ENCODE measurements at regions not wholly inside any gene's neighbourhood (a gene's known extent, or its start where the extent isn't known, plus 50 kb on each side); places are given as distances from the start of the nearest gene placed in this dataset.

DNA sequence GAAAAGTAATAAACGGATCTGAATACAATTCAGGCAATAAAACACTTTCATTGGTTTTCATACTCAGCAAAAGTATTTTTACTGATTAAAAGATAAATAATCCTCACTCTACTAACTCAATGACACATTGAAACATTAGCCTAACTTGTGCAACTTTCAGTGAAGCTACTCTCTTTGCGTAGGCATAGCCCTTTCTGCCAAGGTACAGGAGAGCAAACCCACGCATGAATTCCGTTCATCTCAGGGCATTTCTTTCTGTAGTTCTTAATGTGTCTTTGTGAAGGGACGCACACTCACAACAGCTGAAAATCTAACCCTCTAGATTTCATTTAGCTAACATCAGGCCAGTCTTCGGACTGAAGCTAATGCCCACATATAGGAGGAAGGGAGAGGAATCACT is 66.4 kb upstream of the TLE1 start:
- no peak for DNase-seq
- Histone ChIP-seq H3K27me3 (ENCODE audit: control insufficient read depth, insufficient read depth, low read length) (no peaks in the 10 kb centered on the region), H3K4me3 (ENCODE audit: low read length in 3 of 3) (no peak overlapping the region), H3K27ac (ENCODE audit: low read depth in 2 of 2, low read length in 2 of 2) (no peak overlapping the region), H3K9ac (ENCODE audit: low read length in 3 of 3) (no peak overlapping the region), H3K4me1 (ENCODE audit: control insufficient read depth in 2 of 3, insufficient read depth in 2 of 3, low read depth in 1 of 3, low read length in 3 of 3) (no peaks in the 10 kb centered on the region), H3K36me3 (ENCODE audit: control insufficient read depth in 2 of 3, insufficient read depth in 3 of 3, low read length in 3 of 3) (no peaks in the 10 kb centered on the region), H3K9me3 (ENCODE audit: control insufficient read depth in 2 of 3, insufficient read depth in 1 of 3, low read length in 3 of 3) (no peaks in the 10 kb centered on the region)
- FAIRE-seq, result no peak
- TF ChIP-seq, protein P1, sequence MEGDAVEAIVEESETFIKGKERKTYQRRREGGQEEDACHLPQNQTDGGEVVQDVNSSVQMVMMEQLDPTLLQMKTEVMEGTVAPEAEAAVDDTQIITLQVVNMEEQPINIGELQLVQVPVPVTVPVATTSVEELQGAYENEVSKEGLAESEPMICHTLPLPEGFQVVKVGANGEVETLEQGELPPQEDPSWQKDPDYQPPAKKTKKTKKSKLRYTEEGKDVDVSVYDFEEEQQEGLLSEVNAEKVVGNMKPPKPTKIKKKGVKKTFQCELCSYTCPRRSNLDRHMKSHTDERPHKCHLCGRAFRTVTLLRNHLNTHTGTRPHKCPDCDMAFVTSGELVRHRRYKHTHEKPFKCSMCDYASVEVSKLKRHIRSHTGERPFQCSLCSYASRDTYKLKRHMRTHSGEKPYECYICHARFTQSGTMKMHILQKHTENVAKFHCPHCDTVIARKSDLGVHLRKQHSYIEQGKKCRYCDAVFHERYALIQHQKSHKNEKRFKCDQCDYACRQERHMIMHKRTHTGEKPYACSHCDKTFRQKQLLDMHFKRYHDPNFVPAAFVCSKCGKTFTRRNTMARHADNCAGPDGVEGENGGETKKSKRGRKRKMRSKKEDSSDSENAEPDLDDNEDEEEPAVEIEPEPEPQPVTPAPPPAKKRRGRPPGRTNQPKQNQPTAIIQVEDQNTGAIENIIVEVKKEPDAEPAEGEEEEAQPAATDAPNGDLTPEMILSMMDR (IDR thresholded peaks at IDR 0.05; ENCODE audit: borderline replicate concordance, extremely low read depth, insufficient read depth), result no peak
- intact Hi-C loops (cut with DNase I), result no loop called here

DNA sequence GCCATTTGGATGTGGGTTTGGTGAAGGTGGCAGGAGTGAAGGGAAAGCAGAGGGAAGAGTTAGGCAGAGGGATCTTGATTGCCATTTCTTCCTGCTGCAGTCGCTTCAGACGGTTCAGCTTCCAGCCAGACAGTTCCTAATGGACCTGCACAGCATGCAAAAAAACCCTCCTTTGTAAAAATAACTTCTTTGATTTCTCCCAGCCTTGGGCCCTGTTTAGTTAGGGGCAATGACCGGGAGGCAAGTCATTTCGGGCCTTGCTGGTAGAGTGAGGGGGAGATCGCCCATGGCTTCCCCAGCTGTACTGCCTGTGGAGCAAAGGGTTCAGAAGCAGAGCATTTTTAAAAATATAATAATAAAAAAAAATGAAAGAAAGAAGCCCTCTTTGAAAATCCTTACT is 67.2 kb upstream of the TLE1 start:
- DNase-seq (no peak), FAIRE-seq (no peak)
- Histone ChIP-seq H3K27me3 (ENCODE audit: control insufficient read depth, insufficient read depth, low read length) (no peaks in the 10 kb centered on the region), H3K4me1 (ENCODE audit: control insufficient read depth in 2 of 3, insufficient read depth in 2 of 3, low read depth in 1 of 3, low read length in 3 of 3) (no peaks in the 10 kb centered on the region), H3K27ac (ENCODE audit: low read depth in 2 of 2, low read length in 2 of 2) (no peak overlapping the region), H3K4me3 (ENCODE audit: low read length in 3 of 3) (no peak overlapping the region), H3K9me3 (ENCODE audit: control insufficient read depth in 2 of 3, insufficient read depth in 1 of 3, low read length in 3 of 3) (no peaks in the 10 kb centered on the region), H3K9ac (ENCODE audit: low read length in 3 of 3) (no peak overlapping the region), H3K36me3 (ENCODE audit: control insufficient read depth in 2 of 3, insufficient read depth in 3 of 3, low read length in 3 of 3) (no peaks in the 10 kb centered on the region)
- TF ChIP-seq, protein P1 (IDR thresholded peaks at IDR 0.05; ENCODE audit: borderline replicate concordance, extremely low read depth, insufficient read depth), result no peak
- intact Hi-C loops (cut with DNase I), result no loop called here

DNA sequence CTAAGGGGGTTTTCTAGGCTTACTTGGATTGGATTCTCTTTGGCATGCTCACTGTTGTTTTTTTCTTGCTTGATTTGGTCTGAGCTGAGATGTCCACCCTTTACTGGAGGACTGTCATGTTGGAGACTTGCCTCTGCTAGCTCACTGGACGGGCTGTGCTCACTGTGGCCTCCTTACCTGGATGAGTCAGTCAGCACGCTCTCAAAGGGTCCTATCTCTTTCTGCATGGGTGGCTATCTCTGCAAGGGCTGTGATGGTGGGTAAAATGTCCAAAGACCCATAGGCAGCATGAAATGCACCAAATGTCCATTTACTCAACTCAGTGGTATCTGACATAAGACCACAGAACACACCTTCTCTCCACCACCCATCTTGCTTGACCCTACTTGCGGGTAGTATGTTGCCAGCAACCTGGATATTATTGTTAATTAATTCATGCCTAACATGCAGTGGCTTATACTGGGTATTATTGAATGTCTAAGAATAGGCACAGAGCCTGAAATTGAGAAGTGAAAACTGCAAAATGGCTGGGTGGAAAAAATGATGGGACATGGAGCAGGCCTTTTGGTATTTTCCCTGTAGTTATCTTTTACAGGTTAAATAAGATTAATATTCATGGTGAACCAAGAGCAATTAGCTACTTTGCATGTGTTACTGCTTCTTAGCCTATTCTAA is 68.9 kb upstream of the TLE1 start:
- Histone ChIP-seq H3K9ac (ENCODE audit: low read length in 3 of 3) (no peak overlapping the region), H3K4me1 (ENCODE audit: control insufficient read depth in 2 of 3, insufficient read depth in 2 of 3, low read depth in 1 of 3, low read length in 3 of 3) (no peaks in the 10 kb centered on the region), H3K27me3 (ENCODE audit: control insufficient read depth, insufficient read depth, low read length) (no peaks in the 10 kb centered on the region), H3K36me3 (ENCODE audit: control insufficient read depth in 2 of 3, insufficient read depth in 3 of 3, low read length in 3 of 3) (no peaks in the 10 kb centered on the region), H3K4me3 (ENCODE audit: low read length in 3 of 3) (no peak overlapping the region), H3K27ac (ENCODE audit: low read depth in 2 of 2, low read length in 2 of 2) (no peak overlapping the region), H3K9me3 (ENCODE audit: control insufficient read depth in 2 of 3, insufficient read depth in 1 of 3, low read length in 3 of 3) (no peaks in the 10 kb centered on the region)
- TF ChIP-seq, protein P1 (IDR thresholded peaks at IDR 0.05; ENCODE audit: borderline replicate concordance, extremely low read depth, insufficient read depth), result no peak
- FAIRE-seq (no peak), DNase-seq (no peak)
- intact Hi-C loops (cut with DNase I), result no loop called here
